T-helper 17 cell (primary cell): ENCODE measurements at regions not wholly inside any gene's neighbourhood (a gene's known extent, or its start where the extent isn't known, plus 50 kb on each side); places are given as distances from the start of the nearest gene placed in this dataset.

Source experiments
- ATAC-seq: fragments of 150-1000 bp; cut with Tn5 transposase; 2 replicates; pipeline ENCODE4 v1.10.0; 2021; ENCODE audit warnings: mild to moderate bottlenecking, moderate library complexity
- DNase-seq, 3 donors: peaks; one replicate each; pipeline versions ENCODE4 v3.0.0 to v3.0.0-alpha.2; 2020 to 2021
- H3K9me3 ChIP-seq: one replicate; pipeline ENCODE4 v1.7.0; 2013; ENCODE audit warnings: low read length, mild to moderate bottlenecking; ENCODE audit not compliant: control insufficient read depth, poor library complexity, severe bottlenecking
- H3K27ac Mint-ChIP-seq: one replicate; pipeline ENCODE4 v1.8.0; 2022; ENCODE audit warnings: mild to moderate bottlenecking, moderate library complexity, mixed read lengths
- H3K27me3 Mint-ChIP-seq: one replicate; pipeline ENCODE4 v1.8.0; 2022; ENCODE audit warnings: mixed read lengths
- H3K36me3 Mint-ChIP-seq: one replicate; pipeline ENCODE4 v1.8.0; 2022; ENCODE audit warnings: low read depth, mixed read lengths
- H3K4me1 Mint-ChIP-seq: one replicate; pipeline ENCODE4 v1.8.0; 2022; ENCODE audit warnings: mild to moderate bottlenecking, mixed read lengths
- H3K4me3 Mint-ChIP-seq: one replicate; pipeline ENCODE4 v1.8.0; 2022; ENCODE audit warnings: mild to moderate bottlenecking, moderate library complexity, mixed read lengths

DNA sequence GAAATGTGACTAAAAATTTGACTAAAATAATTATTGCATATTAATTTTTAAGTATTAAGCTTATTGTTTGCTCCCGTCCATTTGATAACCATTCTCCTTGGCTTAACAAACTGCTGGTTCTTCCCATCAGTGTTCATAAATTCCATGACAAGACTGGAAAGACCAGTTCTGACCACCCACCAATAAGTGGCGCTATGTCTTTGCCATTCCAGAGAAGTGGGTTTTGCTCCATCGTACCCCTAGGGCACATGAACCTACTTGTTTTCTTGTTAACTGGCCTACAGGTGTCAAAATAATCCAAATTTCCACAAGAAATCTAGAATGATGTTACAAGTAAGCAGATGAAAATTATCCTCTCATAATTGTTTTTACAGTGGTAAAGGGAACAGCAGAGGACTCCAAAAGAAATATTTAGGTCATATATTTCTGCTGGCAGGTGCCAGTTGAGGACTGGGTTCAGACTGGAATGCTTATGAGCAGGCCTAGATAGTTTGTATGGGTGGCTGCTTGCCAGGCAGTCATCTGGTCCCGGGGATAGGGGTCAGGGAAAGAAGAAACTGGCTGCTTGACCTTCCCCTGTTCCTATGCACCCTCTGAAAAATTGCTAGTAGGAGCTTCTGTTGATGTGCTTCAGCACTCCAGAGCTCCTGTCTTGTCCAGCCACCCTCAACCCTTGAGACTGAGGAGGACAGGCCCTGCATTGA is 283.1 kb upstream of the ADAMTSL1 start:
- no peak overlapping the region for H3K27ac Mint-ChIP-seq
- DNase-seq = no peak
- H3K4me1 Mint-ChIP-seq = no peaks in the 10 kb centered on the region
- ATAC-seq = no peak
- H3K4me3 Mint-ChIP-seq = no peak overlapping the region
- no peaks in the 10 kb centered on the region for H3K36me3 Mint-ChIP-seq
- no peaks in the 10 kb centered on the region for H3K27me3 Mint-ChIP-seq
- H3K9me3 ChIP-seq = no peaks in the 10 kb centered on the region

DNA sequence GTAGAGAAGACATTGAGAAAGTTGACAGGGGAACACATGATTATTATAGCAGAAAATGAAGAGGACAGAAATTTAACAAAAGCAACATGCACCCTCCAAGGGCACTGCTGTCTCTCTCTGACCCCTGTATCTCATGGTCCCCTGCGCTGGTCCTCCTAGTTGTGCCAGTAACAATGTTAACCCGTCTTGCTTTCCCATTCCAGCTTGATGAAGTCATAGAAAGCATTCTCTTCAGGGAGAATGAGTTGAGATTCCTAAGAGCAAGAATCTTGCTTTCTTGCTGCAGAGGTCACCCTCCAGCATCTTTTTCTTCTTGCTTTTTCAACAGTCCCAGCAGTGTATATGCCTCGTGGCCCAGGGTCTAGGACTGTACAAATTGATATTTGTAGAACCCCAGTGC is 279.6 kb upstream of the ADAMTSL1 start:
- no peak overlapping the region for H3K27ac Mint-ChIP-seq
- no peak overlapping the region for H3K4me3 Mint-ChIP-seq
- H3K27me3 Mint-ChIP-seq = no peaks in the 10 kb centered on the region
- ATAC-seq = no peak
- no peaks in the 10 kb centered on the region for H3K4me1 Mint-ChIP-seq
- H3K9me3 ChIP-seq = no peaks in the 10 kb centered on the region
- no peak for DNase-seq
- H3K36me3 Mint-ChIP-seq = no peaks in the 10 kb centered on the region

DNA sequence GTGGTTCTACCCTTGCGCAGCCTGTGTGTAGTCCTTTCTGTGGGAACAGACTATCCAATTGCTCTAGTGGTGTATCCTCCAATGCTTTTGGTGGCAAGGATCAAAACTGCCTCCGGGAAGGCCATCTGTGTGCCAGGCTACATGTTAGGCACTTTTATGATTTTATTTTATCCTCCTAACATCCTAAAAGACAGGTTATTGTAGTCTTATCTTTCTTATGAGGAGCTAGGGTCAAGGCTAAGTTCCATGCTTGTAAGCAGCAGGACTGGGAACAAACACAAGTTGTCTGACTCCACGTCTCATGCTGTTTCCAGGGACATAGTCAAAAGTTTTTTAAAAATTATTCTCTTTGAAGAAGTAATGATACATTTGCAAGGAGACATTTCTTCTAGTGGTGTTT is 278.7 kb upstream of the ADAMTSL1 start:
- Mint-ChIP-seq H3K27me3 (no peaks in the 10 kb centered on the region), H3K4me1 (no peaks in the 10 kb centered on the region), H3K36me3 (no peaks in the 10 kb centered on the region), H3K27ac (no peak overlapping the region), H3K4me3 (no peak overlapping the region)
- no peaks in the 10 kb centered on the region for H3K9me3 ChIP-seq
- no peak for ATAC-seq
- DNase-seq = no peak

- peaks cover 8% of the 10 kb centered on the region for H3K27me3 Mint-ChIP-seq
- no peak overlapping the region for H3K4me3 Mint-ChIP-seq
- no peak overlapping the region for H3K27ac Mint-ChIP-seq
- ATAC-seq = no peak
- H3K9me3 ChIP-seq = no peaks in the 10 kb centered on the region
- DNase-seq = no peak
- H3K36me3 Mint-ChIP-seq = no peaks in the 10 kb centered on the region
- no peaks in the 10 kb centered on the region for H3K4me1 Mint-ChIP-seq
Observed at GRCh38 chr9:18202924-18203323, 271.0 kb upstream of the ADAMTSL1 start.

DNA sequence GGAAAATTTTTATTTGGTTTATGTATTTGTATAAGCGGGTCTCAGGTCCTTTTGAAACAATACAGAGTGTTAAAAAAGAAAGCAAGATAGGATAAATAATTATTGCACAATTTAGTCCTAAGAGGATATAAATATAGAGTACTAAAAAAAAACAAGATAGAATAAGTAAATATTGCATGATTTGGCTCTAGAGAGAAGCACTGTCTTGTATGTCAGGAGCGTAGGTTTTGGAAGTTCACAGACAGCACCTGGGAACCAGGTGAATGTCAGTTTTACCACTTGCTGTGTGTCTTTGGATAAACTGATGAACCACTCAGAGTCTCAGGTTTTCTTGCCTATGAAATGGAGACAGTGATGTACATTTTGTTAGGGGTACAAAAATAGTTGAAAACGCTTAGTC is 266.2 kb upstream of the ADAMTSL1 start:
- Mint-ChIP-seq H3K4me3 (no peak overlapping the region), H3K27me3 (peaks cover 19% of the 10 kb centered on the region), H3K4me1 (no peaks in the 10 kb centered on the region), H3K36me3 (no peaks in the 10 kb centered on the region), H3K27ac (no peak overlapping the region)
- ATAC-seq (no peak), DNase-seq (no peak)
- no peaks in the 10 kb centered on the region for H3K9me3 ChIP-seq

GRCh38 chr9:18208166-18209059 is 265.5 kb upstream of the ADAMTSL1 start:
- Mint-ChIP-seq H3K36me3 (no peaks in the 10 kb centered on the region), H3K4me1 (no peaks in the 10 kb centered on the region), H3K27me3 (peaks cover 19% of the 10 kb centered on the region), H3K27ac (no peak overlapping the region), H3K4me3 (no peak overlapping the region)
- ATAC-seq (no peak), DNase-seq (no peak)
- no peaks in the 10 kb centered on the region for H3K9me3 ChIP-seq

DNA sequence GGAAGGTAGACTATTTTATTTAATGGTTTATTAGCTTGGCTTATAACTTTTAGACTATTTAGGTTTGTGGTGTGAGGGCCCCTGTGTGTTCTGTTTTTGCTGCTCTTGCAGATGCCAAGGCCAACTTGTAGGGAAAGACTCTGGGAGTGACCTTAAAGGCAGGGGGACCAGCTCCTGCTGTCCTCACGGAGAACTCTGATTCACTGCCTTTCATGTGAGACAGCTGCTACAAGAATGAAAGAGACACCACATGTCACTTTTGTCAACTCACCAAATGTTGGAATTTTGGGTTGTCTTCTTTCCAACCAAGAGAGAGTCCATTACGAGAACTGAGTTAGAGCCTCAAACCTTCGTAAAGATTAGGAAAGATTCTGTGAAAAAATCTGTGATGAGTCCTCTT is 258.3 kb upstream of the ADAMTSL1 start:
- Mint-ChIP-seq H3K27me3 (peaks cover 4% of the 10 kb centered on the region), H3K4me1 (no peaks in the 10 kb centered on the region), H3K36me3 (no peaks in the 10 kb centered on the region), H3K27ac (no peak overlapping the region), H3K4me3 (no peak overlapping the region)
- H3K9me3 ChIP-seq = no peaks in the 10 kb centered on the region
- DNase-seq = no peak
- no peak for ATAC-seq

DNA sequence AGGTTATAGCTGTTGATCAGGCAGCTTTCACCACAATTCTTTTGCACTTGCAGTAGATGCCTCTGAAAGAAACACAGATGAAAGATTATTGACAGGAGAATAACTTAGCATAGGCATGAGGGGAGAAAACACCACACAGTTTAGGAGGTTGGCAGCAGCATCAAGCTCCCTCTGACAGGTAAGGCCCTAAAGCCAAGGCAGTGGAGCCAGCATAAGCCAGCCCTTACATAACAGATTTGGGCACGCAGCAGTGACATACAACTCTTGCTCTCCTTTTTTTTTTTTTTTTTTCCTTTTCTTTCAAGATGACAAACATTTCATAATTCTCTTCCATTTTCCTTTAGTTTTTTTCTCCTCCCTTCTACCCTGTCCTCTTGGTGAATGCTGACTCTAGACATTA is 257.6 kb upstream of the ADAMTSL1 start:
- ATAC-seq (no peak), DNase-seq (no peak)
- Mint-ChIP-seq H3K27ac (no peak overlapping the region), H3K27me3 (peaks cover 4% of the 10 kb centered on the region), H3K4me1 (no peaks in the 10 kb centered on the region), H3K36me3 (no peaks in the 10 kb centered on the region), H3K4me3 (no peak overlapping the region)
- no peaks in the 10 kb centered on the region for H3K9me3 ChIP-seq

GRCh38 chr9:18228101-18228500 is 245.9 kb upstream of the ADAMTSL1 start:
- Mint-ChIP-seq H3K4me1 (no peaks in the 10 kb centered on the region), H3K27me3 (peaks cover 16% of the 10 kb centered on the region), H3K27ac (no peak overlapping the region), H3K36me3 (no peaks in the 10 kb centered on the region), H3K4me3 (no peak overlapping the region)
- no peak for DNase-seq
- no peak for ATAC-seq
- H3K9me3 ChIP-seq = no peaks in the 10 kb centered on the region

DNA sequence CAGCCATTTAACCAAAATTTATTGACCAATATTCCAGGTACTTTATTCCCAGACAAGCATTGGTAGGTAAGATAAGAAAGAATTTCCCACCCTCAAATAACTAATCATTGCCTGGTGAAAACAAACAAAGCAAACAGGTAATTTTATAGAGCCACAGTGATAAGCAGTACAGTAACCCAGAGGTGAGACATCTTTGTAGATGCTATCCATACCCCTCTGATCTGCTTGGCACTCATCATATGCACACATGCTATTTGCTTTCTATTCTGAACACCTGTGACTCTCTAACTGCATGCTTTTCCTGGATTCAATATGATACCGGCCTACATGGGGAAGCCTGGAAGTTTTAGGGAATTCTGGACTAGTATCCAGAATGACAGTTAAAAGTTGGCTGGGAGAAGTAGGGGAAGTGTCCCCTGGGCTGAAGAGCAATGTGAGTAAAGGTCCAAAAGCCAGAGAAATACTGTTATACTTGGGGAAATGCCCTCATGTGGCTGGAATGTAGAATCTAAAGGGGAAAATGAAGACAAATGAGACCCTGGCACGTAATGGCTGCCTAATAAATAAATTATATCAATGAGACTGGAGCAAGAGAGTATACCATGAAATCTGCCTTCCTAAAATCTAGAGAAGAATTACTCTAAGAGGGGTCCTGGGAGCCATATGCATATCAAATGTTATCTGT is 243.8 kb upstream of the ADAMTSL1 start:
- Mint-ChIP-seq H3K4me3 (no peak overlapping the region), H3K27me3 (peaks cover 23% of the 10 kb centered on the region), H3K4me1 (no peaks in the 10 kb centered on the region), H3K27ac (no peak overlapping the region), H3K36me3 (no peaks in the 10 kb centered on the region)
- H3K9me3 ChIP-seq = no peaks in the 10 kb centered on the region
- no peak for DNase-seq
- no peak for ATAC-seq

GRCh38 chr9:18233311-18233710 is 240.6 kb upstream of the ADAMTSL1 start:
- Mint-ChIP-seq H3K27ac (no peak overlapping the region), H3K4me3 (no peak overlapping the region), H3K27me3 (peaks cover 42% of the 10 kb centered on the region), H3K36me3 (no peaks in the 10 kb centered on the region), H3K4me1 (no peaks in the 10 kb centered on the region)
- no peaks in the 10 kb centered on the region for H3K9me3 ChIP-seq
- no peak for ATAC-seq
- DNase-seq = no peak

DNA sequence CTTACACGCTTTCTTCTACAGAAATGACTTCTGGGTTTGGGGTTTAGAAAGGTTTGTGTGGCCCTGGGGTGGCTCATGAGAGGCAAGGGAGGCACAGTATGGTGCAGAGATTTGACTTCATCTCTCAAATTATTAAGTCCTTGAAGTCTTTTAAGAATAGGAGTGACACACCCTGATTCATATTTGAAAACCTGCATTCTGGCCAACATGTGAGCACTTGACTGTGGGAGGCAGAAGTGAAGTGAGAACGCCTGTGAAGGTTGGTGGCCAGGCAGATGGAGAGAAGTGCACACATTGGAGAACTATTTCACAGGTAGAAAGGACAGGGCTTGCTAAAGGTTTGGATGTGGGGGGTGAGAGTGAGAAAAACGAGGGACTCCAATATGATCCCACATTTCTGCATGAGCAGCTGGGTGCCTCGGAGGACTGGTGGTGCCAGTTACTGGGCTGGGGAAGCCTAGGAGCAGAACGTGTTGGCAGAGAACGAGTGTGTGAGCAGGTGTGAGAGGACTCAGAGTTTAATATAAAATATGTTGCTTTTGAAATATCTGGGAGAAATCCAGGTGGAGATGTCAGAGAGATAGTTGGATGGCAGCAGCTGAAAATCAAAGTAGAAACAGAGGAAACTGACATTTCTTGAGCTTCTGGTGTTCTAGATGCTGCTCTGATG is 240.0 kb upstream of the ADAMTSL1 start:
- Mint-ChIP-seq H3K27me3 (peaks cover 41% of the 10 kb centered on the region), H3K4me1 (no peaks in the 10 kb centered on the region), H3K36me3 (no peaks in the 10 kb centered on the region), H3K27ac (no peak overlapping the region), H3K4me3 (no peak overlapping the region)
- ATAC-seq = no peak
- no peaks in the 10 kb centered on the region for H3K9me3 ChIP-seq
- no peak for DNase-seq
